GDM1 (cell line): ENCODE measurements at regions not wholly inside any gene's neighbourhood (a gene's known extent, or its start where the extent isn't known, plus 50 kb on each side); places are given as distances from the start of the nearest gene placed in this dataset.
"Not testable (repeated sequence)": the region's sequence is repeated elsewhere in the genome, so short reads cannot be mapped to it uniquely, and the experiment has no call there.

Experiments
- DNase-seq: peaks from one replicate; lab custom pipeline; 2025; lab: John Stamatoyannopoulos, UW

DNA sequence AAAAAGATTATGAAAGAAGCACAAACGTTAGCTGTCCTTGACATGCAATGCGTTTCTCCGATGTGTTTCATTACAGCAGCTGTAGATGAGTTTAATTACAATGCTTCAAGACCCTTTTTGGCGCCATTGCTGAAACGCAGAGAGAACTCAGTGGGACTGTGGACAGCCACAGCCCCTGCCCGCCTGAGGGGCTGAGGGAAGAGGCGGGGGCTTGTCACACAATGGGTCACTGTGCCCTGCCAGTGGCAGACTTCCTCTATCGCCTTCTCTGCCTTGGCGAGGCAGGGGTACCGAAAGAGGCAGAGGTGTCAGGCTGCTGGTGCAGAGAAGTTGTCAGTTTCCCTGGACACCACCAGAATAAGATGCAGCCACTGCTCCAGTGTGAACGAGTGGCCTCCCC is 252.0 kb downstream of the NR2F2 start:
- DNase-seq: no peak

DNA sequence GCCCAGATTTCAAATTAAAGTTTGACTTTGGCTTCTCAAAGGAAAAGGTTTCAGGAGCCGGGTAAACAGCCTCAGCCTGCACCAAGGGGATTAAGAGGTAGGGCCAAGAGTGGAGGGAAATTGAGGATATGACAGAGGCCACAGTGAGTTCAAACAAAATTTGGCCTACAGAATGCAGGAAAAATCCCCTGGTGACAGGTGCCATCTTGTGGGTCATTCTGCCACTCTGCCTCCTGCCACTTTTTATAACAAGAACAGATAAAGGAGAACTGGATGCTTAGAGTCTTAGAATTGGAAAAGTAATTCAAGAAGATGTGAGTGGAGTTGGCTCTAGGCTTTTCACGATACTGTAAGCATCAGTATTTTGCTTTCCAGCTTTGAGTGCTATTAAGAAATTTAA is 253.2 kb downstream of the NR2F2 start:
- no peak for DNase-seq

DNA sequence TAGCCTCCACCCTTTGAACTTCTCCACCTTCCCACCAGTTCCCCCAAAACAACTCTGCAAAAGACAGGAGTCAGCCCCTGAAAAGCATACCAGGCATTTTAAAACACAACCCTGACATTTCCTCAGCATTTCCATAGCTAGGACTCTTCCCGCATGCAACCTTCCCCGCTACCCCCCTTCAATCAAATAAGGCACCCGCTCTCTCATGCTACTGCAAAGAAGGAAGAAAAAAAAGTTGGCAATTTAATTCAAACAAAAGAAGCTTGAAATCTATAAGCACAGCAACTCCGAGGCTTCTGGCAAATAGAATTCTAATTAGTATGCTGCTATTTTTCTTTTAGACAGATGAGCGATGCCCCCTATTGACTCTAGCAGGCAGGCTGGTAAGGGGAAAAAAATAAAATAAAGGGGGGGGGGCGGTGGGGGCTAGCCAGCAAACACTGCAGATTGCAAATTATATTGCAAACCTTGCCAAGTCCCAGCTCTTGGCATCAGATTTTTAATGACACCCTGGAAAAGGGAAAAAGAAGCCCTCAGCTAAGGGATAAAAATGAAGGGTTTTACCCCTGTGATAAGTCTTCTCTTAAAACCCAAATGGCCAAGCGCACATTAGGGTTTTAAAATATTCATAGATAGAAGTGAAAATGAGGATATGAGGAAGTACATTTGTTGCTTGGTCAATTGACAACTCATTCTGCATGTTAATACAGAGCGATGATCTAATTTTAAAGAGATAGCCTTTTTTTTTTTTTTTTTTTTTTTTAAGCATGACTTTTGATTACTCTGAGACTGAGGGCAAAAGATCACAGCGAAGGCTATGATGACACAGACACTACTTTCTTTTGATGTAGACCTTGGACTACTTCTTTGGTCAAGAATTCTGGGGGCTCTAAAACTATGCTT is 255.2 kb downstream of the NR2F2 start:
- DNase-seq: no peak

DNA sequence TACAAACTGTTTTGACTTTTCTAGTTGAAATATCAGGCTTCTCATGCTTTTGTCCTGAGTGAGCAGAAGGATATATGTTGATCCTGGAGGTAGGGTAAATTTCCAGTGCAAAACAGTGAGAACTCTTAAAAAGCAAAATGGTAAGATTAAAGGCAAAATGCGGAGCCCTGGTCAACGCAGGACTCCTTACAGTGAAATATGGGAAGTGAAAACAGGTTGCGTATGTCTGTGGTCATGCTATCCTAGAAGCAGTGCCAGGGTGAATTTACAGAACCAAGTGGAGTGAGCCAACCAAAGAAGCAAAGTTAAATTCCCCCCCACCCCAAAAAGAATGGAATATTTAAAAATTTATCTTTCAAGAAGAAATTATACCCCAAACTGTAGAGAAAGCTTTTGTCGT is 256.4 kb downstream of the NR2F2 start:
- no peak for DNase-seq

DNA sequence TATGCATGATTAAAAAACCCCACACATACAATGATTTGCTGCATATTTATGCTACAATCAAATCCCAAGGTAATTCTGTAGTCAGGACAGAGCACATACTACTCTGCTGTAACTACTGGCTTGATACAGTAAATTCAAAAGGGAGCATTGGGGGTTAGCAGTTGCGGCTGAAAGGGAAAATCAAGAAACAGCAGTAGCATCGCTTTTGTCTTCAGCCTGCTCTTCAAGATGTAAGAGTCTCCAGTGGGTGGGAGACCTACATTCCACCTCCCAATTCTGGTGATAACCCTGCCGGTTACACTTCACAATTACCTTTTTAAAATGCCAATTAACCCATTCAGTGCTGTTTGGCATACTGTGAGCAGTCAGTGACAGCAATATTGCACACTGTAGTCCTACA is 259.4 kb downstream of the NR2F2 start:
- no peak for DNase-seq

DNA sequence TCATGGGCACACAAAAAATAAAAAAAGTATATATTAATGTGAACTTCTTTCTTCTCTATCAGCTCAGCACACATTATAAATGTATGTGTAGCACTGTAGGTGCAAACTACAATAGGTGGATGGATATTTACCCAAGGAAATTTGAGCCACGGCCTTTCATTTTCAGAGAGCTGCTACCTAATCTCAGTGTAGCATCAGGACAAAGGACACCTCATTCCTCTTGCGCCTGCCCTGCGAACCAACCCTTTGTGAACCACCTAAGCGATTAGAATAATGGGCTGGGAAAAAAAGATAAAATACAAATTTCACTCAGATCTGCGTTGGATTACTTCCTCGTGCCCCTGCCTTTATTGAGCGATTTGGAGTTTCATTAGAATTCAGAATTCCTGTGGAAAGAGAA is 263.2 kb downstream of the NR2F2 start:
- DNase-seq: no peak

DNA sequence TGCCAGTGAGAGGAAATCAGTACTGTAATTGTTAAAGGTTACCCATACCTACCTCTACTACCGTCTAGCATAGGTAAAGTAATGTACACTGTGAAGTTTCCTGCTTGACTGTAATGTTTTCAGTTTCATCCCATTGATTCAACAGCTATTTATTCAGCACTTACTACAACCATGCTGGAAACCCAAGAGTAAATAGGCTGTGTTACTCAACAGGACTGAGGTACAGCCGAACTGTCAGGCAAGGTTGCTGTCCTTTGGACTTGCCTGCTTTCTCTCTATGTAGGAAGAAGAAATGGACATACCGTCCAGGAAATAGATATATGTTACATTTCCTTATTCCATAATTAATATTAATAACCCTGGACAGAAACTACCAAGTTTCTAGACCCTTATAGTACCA is 265.5 kb downstream of the NR2F2 start:
- no peak for DNase-seq

DNA sequence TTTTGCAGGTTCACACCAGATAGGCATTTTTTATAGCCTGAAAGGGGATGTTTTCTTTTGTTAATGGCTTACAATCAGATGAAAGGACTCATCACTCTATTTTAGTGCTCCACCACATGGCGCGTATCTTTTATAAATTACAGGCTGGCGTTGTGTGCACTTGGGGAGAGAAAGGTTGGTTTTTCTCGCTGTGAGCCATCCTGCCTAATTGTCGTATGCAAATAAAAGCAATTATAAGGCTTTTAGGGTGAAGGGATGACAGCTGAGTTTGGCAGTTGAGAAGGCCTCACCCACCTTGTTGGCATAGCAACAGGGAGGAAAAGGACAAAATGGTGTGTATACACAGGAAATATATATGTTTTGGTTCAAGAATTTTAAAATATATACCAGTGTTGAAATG is 268.0 kb downstream of the NR2F2 start:
- no peak for DNase-seq

DNA sequence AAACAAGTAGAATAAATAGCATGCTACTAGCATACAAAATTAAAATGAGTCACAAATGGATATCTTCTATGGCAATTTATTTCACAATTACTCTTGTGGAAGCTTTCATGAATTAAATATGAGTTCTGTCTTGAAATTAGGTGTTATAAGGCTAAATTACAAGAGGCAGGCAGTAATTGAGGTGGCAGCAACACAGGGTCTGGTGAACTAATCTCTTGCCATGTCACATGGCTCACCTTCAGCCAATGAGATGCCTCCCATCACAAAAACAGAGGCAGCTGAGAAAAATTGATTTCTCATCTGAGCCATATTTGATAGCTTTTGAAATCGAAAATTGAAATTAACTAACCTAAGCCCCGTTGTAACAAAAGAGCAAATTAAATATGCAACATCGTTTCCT is 268.8 kb downstream of the NR2F2 start:
- no peak for DNase-seq

DNA sequence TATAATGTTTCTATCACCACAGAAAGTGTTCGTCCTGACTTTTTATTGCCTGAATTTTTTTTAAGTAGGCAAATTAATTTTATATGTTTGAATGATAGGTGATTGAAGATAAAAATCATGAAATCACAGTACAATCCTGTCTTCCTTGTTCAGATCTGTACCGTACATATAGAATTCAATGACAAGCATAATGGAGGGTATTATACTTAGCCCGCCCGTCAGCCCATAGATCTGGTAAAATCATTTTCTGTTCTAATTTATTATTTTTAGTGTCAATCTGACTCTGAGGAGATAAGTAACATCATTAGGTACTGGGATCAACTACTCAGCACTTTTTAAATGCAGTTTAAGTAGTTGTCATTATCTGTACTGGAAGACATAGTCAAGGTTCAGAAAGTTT is 269.9 kb downstream of the NR2F2 start:
- DNase-seq: no peak

DNA sequence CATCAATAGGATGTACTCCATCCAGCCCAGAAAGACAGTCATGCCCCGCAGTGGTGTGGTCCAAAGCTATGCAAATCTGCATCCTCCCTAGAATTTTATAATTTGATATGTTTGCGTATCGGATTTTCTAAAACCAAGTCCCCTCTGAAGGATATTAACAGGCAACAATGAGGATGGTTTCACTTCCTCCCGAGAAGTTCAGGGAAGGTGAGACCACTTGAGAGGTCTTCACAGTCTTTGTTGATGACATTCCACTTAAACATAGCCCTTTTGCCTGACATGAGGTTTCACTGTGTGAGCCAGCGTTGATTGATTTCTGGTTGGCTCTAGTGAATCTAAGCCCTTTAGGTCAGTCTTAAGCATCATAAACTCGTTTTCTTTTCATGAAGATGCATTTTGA is 276.1 kb downstream of the NR2F2 start:
- no peak for DNase-seq

DNA sequence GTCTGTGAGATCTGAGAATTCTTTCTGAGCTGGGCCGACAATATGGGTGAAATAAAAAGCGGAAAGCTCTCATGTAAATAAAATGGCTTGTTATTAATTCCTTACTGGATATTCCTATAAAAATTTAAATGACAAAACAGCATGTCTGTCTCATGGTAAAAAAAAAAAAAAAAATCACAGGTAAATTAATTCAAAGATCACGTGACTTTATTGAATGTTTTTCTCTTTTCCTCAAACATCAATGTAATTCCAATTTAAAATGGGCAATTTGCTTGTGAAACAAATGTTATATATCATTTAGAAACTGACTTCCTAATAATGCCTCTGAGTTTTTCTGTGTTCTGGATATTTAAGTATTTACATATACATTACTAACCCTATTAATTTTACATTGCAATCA is 280.3 kb downstream of the NR2F2 start:
- DNase-seq: no peak

DNA sequence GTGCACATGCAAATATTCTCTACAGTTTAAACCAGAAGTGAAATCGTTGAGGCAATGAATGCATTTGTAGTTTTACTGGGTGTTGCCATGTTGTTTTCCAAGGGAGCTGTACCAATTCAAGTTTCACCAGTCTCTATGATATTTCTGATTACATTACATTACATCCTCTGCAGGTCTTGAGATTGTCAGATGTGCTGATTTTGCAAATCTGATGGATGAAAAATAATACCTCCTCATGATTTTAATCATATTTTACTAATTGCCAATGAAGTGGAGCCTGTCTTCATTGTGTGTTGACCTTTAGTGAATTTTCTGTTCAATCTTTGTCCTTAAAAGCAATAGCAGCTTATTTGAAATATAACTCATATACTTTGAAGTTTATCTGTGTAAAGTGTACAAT is 282.4 kb downstream of the NR2F2 start:
- no peak for DNase-seq

DNA sequence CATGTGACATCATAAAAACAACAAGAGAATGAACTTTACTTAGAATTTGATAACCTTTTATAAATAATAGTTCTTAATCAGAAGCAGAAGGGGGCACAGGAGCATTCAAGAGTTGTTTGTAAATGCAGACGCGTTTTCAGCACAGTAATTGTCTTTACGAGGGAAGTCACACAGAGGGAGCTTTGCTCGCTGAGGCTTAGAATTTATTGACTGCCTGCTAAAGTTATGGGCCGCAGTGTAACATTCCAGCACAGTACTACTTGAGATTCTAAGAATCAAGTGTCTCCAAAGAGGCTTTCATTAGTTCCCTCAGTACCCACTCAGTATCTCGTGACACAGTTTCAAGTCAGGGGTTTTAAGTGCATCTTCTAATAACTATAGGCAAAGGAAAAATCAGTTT is 288.7 kb downstream of the NR2F2 start:
- DNase-seq: no peak

DNA sequence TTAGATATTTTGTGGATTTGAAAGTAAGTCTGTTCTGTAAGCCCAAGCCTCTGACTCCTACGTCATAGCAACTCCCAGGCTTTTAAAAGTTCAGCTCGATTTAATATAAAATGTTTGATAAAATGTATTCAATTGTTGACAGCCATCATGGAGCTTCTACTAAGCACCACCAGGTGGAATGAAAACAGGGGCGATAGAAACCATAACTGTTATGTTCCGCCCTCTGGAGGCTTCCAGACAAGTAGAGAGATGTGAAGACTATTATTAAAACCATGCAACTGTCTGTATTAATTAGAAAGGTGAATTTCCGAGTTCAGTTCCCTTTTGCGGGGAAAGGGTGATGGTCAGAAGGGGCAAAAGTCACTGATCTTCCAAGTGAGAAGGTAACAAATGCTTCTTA is 292.2 kb downstream of the NR2F2 start:
- no peak for DNase-seq

DNA sequence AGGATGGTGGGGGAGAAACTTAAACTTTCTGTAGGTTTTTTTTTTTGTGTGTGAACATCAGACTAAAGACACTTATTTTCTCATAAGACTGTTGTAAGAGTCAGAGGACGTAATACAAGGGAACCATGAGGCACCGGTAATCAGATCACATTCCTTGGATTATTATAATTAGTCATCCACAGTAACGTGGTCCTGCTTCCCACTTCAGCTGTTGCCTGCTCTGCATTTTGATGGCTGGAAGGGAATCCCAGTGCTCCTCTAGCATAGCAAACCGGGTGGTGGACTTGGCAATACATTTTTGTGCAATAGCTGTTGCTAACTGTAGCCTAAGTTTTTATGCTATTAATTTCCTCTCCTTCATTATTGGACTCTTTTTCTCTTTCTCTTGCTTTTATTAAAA is 294.8 kb downstream of the NR2F2 start:
- DNase-seq: no peak

DNA sequence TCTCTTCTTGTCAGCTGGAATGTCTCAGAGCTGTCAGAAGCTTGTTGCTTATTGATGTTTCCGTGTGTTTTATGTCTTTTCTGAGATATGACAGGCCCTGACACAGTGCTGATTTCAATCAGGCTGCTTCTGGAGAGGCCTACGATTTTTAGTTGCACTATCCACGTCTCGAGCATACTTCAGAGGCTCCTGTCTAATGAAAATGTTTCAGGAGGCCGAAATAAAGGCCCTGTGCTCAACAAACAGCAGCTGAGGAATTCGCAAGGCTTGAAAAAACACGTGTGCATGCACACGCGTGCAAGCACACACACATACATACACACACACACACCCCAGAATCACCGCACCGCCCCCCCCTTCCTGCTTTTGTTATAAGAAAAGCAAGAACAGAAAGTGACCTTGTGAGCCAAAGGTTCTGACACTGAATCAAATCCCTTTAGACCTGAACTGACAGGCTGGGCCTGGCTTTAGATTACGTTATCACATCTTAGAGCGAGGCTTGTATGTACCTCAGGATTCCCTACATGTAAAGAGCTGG is 296.6 kb downstream of the NR2F2 start:
- no peak for DNase-seq

DNA sequence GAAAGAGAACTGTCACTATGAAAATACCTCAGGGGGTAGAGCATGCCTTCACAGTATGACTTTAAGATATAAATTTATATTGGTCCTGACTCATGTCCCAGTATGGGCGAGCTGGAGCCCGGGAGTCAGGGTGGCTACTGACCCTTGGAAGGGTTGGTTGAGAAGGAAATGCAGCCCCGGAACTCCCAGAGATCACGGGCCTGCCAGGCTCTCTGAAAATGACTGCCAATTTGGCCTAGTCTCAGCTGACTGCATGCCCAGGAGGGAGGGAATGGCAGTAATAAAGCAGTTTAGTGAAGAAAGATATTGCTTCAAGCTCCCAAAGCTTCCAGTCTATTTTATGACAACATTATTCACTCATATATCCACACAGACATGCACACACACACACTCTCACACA is 299.0 kb downstream of the NR2F2 start:
- DNase-seq: no peak

DNA sequence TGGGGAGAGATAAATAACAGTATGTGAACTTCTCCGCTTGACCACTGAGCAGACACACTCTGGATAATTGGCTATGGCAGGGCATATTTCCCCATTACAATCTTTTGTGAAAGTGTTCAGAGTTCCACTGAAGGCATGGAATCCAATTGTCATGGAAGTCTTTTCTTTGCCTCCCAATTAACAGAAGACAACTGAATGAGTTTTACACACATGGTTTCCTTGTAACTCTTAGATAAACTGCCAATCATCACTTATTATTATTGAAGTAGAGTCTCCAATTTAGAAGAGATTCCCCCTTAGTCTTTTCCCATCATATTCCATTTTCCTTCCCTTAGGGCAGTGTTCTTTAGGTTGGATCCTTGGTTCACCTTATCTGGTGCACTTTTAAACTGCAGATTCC is 308.3 kb downstream of the NR2F2 start:
- no peak for DNase-seq

DNA sequence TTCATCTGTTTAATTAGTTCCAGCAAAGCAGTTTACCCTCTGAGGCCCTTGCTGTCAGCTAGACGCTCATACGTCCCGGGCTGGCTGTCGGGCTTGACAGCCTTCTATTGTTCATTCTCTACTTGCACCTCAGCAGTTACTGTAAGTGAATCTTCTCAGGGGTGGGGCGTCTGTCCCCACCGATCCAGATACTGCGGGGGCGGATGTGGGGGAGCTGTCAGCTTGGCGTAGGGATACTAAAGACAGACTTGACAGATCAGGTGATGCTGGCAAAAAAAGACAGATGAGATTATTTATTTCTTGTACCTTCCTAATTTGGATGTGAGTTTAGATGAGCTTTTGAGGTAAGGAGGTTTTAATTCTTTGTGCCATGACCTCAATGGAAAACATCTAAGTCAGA is 315.3 kb downstream of the NR2F2 start:
- no peak for DNase-seq

DNA sequence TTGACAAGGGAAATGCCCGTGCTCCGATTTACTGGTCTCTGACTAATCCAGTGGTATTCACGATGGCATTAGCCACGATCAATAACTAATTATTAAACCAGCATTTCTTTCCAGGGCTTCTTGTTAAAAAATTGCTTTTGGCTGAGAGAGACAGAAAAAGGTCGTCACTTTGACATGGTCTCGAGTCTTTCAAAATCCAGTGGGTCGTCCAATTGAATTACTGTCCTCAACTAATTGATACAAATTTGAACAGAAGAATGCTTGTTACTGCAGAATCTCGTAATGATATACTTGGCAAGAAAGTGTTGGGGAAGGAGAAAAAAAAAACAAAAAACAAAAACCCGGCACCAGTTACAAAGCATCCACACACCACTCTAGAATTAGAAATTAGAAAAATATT is 318.4 kb downstream of the NR2F2 start:
- no peak for DNase-seq

DNA sequence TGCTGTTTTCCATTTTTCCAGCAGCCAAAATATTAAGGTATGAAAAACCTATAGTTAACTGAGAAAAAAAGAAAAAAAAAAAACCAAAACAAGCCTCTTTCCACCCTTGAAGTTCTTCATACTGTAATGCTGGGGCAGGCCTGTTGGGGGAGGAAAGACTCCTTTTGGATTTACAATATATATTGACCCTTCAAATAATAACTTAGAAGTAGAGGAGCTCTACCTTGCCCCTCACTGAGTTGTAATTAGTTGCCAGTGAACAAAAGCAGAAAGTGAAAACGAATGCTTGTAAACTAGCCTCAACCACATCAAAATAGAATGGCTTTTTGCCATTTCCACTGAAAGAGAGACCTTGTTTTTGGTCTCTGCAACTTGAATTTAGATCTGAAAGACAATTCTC is 326.6 kb downstream of the NR2F2 start:
- DNase-seq: no peak

DNA sequence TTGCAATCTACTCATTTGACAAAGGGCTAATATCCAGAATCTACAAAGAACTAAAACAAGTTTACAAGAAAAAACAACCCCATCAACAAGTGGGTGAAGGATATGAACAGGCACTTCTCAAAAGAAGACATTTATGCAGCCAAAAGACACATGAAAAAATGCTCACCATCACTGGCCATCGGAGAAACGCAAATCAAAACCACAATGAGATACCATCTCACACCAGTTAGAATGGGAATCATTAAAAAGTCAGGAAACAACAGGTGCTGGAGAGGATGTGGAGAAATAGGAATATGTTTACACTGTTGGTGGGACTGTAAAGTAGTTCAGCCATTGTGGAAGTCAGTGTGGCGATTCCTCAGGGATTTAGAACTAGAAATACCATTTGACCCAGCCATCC is 336.5 kb downstream of the NR2F2 start:
- DNase-seq: not testable (repeated sequence)

DNA sequence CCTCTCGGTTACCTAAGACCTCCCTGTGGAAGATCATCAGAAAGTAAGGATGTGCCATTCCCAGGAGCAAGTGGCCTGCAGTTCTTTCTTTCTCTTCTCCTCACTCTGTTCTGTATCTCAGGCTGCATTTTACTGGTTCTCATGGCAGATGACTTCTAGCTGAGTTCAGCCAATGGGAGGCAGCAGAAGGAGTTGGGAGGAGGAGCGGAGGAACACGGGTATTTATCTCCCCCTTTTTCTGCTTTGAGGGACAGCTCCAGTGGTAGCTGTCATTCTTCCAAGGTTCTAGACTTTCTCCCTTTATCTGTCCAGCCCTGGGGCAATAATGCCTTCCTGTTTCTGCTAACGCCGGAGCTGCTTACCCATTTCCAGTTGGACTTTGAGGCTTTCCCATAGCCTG is 339.9 kb downstream of the NR2F2 start:
- DNase-seq: no peak
